ENCODE measurements at regions not wholly inside any gene's neighbourhood (a gene's known extent, or its start where the extent isn't known, plus 50 kb on each side); places are given as distances from the start of the nearest gene placed in this dataset.

DNA sequence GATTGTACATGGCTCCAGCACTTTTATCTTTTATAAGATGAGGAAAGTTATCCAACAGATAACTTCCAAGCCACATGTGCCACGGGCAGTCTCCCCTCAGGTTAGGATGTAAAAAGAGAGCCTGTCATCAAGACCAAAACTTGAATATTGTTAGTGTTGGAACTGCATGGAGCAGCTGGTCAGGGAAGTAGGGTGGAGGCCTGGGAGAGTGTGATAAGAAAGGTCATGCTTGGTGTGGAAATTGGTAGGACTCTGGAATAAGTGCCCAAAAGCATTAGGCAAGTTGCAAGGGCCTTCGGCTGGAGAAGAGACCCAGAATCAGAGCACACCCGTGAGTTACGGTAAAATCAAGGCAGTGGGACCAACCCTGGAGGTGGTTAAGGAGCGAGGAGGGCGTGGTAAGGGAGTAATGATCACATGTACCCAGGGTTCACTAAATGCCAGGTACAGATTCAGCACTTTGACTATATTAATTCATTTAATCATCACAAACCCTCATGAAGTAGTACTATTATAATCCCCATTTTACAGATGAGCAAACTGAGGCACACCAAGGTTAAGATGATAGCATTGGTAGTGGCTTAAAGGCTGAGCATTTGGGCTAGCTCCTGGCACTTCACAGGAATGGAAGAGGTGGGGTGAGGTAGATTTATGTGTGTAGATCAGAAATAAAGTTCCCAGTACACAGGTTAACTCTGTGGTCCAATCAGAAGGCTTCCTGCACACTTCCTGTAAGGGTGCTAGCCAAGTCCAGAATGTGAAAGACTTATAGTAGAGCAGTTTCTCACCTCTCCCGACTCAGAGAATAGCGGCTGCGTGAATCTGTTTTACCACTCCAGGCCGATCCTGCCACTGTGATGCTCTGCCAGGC lies 96.5 kb upstream of the ZNF608 start:
- TF ChIP-seq ZNF274 (IDR thresholded peaks at IDR 0.05; ENCODE audit: low read depth, low read length) (no peak), YY1 (IDR thresholded peaks at IDR 0.05; ENCODE audit: insufficient read depth, insufficient read length) (no peak)
